GM19043 (cell line): ENCODE measurements at regions not wholly inside any gene's neighbourhood (a gene's known extent, or its start where the extent isn't known, plus 50 kb on each side); places are given as distances from the start of the nearest gene placed in this dataset.
"Not testable (repeated sequence)": the region's sequence is repeated elsewhere in the genome, so short reads cannot be mapped to it uniquely, and the experiment has no call there.

Experiments used
- ATAC-seq: cut with Tn5 transposase; IDR thresholded peaks from one replicate; pipeline ENCODE4 v1.9.1; 2021; ENCODE audit warnings: low read depth; ENCODE audit not compliant: unreplicated experiment

DNA sequence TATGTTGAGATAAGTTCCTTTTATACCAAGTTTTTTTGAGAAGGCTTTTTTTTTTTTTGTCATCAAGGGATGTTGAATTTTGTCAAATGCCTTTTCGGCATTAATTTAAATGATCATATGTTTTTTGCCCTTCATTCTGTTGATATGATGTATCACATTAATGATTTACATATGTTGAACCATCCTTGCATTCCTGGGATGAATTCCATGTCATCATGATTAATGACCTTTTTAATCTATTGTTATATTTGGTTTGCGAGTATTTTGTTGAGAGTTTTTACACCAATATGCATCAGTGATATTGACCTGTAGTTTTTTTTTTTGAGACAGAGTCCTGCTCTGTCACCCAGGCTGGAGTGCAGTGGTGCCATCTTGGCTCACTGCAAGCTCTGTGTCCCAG, 585.7 kb upstream of the FANCL start:
- no peak for ATAC-seq

DNA sequence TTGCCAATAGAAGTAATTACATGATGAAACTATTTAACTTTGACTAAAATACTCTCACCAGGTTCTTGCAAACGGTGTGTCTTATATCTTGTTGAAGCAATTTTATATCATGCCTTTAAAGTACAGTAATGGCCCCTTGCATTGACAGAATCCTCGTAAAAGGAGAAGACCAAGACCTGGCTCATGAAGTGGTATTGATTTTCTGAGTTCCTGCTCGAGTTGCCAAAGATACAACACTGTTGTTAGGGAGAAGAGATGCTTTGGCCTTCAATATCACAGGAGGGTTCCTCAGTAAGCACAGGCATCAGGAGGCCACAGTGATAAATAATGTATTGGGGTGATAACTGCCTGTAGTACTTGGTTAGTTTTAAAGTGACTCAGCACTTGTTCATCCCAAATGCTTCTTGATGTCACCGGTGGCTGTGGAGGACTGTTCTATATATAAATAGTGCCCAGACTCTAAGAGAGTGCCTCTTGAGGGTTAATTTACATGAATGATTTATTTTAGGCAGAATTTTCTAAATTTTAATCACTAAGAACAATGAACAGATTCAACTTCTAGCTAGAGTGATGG, 571.7 kb upstream of the FANCL start:
- no peak for ATAC-seq

DNA sequence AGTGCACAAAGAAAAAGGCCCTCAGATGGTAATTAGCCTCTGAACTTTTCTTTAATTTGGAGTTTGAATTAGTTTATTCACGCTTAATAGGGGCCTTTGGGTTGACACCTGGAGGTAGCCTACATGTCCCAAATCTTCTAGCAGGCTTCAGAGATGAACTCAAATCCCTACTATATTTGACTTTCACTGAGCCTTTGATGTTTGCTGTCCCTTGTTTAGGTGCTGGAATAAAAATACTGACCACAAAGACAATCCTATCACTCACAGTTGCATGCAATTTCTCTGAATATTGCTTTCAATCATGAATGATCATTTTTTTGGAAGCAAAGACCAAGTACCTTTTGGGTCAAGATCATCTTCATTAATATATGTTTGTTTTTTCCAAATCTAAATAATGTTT, 564.0 kb upstream of the FANCL start:
- no peak for ATAC-seq

DNA sequence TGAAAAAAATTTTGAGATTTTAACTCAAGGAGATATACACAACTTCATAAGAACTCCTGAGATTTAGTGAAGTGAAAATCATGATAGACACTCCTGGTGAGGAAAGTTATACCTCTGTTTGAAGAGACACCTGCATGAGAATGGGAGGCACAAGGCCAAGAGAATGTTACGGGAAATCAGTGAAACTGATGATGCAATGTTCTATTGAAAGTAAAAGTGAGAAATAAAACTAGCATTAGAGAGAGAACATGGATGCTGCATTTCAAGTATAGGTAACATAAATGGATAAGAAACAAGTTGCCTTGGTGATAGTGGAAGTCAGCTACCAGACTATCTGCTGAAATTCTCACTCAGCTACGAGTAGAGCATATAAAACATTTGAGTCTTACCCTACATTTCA, 562.1 kb upstream of the FANCL start:
- ATAC-seq: no peak

DNA sequence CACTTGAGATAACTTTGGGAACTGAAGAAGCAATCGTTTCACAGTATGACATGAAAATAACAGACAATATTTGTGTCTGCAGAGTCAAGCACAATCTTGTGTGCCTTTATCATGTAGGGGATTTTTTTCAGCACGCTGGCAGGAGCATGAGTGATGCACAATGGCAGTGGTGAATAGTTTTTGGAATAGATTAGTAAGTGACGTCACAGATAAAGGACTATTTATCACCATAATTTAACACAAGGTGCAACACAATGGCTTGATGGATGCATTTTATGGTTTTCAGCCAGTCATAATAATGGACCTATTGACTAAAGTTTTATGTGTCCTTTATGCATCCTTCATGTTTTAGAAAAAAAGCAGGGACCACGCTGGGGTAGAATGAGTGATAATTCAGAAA, 559.8 kb upstream of the FANCL start:
- no peak for ATAC-seq

DNA sequence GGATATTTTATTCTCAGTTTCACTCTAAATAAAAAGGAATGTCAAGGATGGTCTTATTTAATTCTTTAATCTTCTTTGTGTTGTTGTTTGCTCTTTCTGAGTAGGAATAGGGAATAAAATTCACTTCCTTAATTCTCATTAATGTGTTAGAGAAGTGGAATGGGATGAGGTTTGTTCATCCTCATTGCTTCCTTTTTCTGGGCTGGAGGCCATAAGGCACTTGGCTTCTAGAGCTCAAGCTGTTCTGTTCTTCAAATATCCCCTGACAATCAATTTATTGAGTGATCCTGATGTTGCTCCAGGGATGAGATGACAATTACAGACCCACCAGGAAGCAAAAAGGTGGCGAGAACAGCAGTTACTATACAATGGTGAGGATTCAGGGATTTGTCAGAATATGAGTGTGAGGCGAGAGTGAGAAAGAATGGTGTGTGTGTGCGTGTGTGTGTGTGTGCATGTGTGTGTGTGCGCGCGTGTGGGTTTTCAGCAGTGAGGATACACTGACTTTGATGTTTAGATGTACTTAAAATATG, 557.6 kb upstream of the FANCL start:
- ATAC-seq: no peak

DNA sequence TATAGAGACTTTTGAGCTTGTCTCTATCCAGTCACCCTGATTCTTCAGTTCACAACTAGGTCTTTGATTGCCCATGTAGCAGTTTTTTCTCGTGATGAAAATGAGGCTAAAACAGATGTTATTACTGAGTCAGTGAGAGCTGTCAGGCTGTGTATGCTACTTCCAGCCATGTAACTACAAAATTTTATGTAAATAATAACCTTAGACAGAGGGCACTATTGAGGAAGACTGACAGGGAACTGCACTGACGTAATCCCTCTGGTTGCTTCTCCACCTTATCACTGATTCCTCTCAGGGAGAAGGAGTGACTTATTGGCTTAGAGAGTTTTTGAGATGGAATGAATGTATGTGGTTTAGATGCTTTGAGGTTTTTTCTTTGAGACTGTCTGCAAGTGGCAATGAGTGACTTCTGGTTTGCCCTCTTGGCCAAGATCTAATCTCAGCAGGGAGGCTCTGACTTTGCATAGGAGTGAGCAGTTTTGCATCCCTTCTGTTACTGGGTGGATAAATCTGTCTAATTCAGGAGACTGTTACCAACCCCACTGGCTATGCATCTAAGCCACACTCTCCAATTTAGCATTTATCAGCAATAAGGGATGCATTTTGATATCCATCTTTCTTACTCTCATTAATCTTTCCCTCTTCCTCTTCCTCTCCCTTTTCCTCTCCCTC, 555.2 kb upstream of the FANCL start:
- ATAC-seq: no peak

DNA sequence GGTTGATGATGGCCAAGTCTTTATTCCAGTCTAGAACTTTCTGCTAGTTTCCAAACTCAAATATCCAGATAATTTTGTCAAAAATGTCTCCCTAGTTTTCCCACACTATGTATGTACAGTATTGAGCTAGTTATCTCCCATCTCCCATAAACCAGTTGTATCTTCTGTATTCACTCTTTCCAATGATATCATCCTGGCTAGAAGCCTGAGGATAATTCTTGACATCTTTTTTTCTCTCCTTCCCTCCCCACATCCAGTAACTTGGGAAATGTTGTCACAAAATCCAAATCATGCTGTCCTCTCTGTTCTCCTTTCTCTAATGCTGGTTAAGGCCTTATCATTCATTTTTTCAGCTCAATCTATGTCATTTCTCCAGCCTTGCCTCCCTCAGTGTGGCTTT, 553.8 kb upstream of the FANCL start:
- ATAC-seq: no peak

DNA sequence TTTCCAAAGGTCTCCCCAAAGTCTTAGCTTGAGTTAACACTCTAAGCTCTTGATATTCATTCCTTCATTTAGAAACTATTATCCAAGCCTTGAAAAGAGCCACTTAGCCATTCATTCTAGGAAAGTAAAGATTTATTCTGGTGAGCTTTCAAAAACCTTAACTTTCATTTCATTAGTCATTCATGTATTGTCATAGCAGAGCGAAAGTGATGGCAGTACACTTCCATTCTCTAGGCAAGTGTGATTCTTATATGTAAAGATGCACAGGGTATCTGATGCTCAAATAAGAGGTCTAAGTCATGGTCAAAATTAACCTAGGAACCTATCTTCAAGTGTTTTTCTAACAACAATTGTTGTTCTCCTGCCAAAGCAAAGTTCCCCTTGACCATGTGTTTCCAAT, 553.0 kb upstream of the FANCL start:
- ATAC-seq: no peak

DNA sequence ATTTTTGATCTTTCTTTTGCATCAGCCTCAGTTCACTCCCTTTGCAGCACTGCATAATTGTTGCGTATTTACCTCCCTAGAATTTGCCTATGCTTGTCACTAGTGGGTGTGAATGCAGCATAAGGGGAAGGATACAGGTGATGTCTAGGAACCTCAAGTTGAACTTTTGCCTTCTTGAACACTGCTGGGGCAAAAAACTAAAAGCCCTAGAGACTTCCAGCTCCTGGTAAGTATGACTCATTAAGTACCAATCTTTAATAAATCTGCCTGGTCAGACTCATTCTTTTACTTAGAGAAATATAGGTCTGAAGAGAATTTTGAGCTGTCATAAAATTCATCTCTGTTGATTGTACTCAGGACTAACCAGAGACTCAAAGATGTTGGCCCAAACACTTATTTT, 547.3 kb upstream of the FANCL start:
- no peak for ATAC-seq

DNA sequence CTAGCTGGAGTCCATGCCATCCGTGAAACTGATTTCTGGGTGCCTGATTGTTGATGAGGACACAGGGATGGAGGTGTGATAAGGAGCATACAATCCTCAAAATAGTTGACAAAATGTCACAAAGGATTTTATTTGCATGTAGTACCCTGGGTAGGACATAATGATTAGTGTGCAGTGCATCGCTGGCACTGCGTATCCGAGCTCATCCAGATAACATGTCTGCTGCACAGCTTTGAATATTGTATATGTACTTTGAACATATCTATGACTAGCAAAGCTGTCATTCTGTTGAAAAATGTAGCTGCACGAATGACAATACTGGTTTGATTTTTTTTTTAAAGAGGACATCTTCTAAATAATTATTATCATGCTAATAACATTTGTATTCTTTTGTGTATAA, 529.7 kb upstream of the FANCL start:
- ATAC-seq: no peak

DNA sequence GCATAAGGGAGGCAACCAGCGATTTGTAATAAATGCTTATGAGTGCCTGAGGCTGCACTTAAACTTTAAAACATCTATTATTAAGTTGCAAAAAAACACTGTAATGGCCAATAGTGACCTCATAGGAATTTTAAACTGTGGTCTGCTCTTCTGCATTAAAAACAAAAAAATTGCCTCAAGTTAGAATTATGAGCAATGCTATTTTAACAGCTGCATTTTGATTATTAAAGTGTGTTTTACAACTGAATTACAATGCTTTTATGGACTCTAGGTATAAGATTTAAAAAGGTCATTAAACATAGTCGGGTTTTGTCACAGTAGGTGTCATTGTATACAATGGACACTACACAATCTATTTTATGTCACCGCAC, 528.7 kb upstream of the FANCL start:
- no peak for ATAC-seq

DNA sequence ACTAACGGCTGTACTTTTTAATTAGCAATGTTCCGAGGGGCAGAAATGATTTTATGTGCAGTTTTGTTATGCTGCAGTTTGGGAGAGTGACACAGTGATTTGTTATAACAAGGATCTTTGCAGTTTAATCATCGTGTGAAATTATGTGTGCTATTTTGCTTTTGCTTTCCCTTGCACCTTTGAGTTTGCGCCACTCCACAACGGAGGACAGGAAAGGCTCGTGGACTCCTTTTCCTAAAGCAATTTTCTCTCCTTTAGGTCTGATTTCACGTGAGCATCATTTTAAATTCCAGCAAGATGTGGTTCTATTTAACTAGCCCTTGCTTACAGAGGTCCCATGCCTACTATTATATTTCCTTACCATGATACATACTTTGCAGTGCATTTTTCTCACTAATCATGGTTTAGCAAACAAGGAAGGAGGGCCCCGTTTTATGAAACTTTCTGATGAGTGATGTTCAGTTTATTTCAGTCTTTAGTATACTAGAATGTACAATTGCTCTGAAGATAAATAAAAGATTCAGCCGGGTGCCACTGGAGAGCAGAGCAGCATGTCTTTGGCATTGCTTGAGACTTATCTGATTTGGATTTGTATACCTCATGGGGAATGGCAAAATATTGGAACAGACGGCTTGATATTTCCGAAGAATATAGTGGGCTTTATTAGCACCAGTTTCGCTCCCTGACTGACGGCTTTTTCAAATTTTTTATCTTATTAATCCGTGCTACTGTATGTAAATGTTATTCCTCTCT, 528.2 kb upstream of the FANCL start:
- ATAC-seq: no peak

DNA sequence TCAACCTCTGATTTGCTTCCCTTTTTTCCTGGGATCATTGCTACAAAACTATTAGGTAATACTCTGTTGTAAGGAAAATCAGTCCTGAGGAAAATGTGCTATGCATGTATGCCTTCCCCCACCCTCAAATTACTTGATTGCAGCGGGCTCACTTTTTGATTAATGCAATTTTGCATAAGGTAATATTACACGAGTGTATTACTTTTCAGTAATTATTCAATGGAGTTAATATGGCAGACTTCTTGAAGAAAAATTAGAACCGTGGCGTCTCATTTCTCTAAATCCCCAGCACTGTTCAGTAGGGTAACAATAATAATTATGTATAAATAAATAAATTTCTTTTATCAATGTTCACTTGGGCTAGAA, 527.6 kb upstream of the FANCL start:
- no peak for ATAC-seq

DNA sequence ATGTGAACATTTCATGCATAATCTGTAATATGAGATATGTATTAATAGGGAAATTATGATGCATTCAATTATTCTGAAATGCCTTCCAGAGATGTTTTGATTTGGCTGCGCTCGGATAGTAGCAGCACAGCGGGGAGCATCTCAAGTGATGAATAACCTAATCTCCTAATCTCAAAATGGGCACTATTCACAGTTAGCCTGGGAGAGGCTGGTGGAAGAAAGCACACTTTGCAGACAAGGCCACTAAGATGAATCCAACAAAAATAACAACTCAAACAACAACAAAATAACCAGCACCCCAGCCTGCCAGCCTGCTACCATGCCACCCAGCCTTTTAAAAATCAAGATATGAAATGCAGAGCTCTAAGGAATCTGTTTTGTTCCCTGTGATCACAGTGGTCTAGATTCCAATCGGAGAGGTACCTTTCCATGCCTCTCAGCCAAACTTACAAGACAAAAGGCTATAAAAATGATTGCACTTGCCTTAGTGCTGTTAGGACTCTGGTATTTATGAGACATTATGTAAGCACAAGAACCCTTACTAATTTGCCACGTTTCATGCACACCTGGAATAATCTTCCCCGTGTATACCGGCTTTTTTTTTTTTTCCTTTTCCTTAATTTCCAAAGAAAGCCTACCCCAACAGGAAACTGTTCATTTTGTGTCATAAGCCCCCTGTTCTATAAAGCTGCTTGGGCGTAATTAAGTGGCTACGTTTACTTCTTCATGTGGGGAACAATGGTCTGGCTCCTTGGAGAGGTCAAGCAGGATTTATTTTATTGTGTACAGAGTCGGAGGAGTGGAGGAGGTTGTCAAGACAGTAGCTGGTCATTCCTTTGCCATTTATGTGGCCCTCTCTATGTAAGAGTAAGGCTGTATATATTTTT, 526.9 kb upstream of the FANCL start:
- no peak for ATAC-seq

DNA sequence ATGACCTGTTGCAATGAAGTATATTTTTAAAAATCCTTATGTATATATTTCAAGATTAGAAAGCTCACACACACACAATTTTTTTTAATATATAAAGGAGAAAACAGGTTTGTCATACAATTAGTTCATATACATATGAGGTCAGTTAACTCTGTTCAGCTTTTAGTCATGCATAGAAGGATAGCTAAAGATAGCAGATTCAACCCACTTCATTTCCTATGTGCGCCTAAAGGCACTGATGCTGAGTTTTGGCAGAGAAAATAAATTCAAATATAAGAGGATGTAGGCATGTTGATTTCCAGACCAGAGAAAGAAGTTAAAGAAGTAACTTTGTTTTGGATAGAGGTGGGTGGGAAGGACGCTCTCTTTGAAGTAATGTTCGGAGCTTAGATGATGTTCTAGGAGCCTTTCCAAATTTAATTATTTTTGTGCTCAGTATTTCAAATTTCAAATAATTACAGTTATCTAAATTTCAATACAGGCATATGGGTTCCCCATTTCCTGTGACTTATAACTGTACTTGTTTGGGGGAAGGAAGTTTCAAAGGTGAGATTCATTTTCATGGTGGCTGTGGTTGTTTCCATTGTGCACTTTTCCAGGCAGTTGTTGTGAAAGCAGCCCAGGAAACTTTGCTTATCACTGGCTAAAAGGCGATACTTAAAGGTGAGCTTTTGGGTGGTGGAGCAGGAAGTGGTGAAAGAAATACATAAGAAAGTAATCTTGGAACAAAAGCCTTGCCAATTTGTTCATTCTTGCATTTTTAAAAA, 523.4 kb upstream of the FANCL start:
- no peak for ATAC-seq

DNA sequence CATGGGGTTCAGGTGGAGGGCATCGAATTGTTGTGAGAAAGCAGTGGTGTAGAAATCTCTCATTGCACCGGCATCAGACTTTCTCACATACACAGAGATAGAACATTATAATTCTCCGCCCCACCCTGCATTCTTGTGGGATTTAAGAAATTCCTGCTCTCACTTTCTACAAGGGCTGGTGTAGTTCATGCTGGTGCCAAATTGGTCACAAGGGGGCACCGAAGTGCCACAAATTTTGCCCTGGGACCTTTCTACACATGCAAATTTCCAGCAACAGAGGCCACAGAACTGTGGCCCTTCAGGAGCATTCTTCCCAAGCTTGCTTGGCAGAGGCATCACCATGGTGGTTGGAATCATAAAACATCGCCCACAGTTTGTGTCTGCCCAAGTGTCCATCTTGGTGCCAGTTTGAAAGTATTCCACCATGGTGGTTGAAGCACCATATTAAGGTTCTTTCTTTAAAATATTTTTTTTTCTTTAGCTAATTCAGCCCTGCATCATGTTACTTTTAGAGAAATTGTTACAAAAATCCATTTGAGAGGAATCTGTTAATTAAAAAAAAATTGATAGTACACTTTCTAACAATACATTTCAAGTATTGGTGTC, 521.2 kb upstream of the FANCL start:
- ATAC-seq: peak; percentile 71

DNA sequence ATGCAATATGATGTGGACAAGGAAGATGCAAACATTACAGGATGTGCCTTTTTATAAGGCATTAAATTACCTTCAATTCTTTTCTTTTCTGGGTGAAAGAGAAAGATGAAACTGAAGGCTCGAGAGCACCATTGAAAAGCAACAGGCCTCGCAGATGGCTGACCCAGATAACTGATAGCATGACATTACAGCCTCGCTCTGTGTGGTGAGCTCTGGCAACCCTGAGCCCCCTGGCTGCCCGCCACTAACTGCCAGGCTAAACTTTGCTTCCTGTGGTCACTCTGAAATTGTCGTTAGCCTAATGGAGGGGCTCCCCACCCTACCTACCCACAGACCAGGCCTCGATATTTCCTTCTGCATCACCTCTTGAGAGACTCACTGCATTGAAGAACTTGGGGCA, 516.8 kb upstream of the FANCL start:
- no peak for ATAC-seq

DNA sequence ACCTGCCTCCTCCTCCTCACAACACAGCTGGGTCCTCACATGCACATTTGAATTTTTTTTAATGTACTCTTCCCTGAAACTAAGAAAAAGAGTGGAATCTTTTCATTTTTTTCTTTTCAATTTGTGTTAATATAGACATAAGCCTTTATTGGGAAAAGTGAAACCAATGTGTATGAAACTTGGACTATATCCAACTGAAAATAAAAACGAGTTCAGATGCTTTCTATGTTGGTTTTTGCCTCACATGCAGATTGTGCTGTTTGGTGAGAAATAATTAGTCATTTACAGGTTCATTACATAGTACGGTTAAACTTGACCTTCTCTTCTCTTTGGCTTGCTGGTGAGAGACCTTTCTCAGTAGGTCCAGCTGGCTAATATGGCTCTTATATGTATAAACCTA, 515.2 kb upstream of the FANCL start:
- no peak for ATAC-seq

DNA sequence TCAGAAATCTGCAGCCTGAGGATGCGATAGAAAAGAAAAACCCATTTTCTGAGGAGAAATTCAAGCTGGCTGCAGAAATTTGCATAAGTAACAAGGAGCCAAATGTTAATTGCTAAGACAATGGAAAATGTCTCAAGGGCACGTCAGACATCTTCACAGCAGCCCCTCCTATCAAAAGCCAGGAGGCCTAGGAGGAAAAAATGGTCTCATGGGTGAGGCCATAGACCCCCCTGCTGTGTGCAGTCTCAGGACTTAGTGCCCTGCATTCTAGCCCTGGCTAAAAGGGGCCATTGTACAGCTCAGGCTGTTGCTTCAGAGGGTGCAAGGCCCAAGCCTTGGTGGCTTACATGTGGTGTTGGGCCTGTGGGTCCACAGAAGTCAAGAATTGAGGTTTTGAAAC, 511.4 kb upstream of the FANCL start:
- ATAC-seq: not testable (repeated sequence)
